Mammary epithelial cell (primary cell): ENCODE measurements at regions not wholly inside any gene's neighbourhood (a gene's known extent, or its start where the extent isn't known, plus 50 kb on each side); places are given as distances from the start of the nearest gene placed in this dataset.

Experiments used
- CTCF ChIP-seq, 2 donors: IDR thresholded peaks in 1 of 2; conservative IDR thresholded peaks in 1 of 2; 2 replicates each; pipeline ENCODE4 v1.5.1; 2011 to 2012; ENCODE audit warnings: inconsistent platforms in 2 of 2, low read length in 2 of 2, mild to moderate bottlenecking in 2 of 2, control low read depth in 1 of 2, low read depth in 1 of 2; ENCODE audit not compliant: insufficient read depth in 1 of 2; ENCODE audit errors: extremely low read depth in 1 of 2
- EZH2 ChIP-seq: IDR thresholded peaks from 2 replicates; pipeline ENCODE4 v1.6.1; 2012; ENCODE audit warnings: low read length, inconsistent platforms, borderline replicate concordance

GRCh38 chr6:67717281-67717680, 917.8 kb upstream of the ADGRB3 start:
- no peak for TF ChIP-seq CTCF (conservative IDR thresholded peaks at IDR 0.05 in 1 of 2, IDR thresholded peaks at IDR 0.05 in 1 of 2; ENCODE audit: extremely low read depth in 1 of 2, insufficient read depth in 1 of 2, low read depth in 1 of 2, low read length in 2 of 2)
- TF ChIP-seq EZH2: no peak
